Uterus (tissue), 3 donors: ENCODE measurements at regions not wholly inside any gene's neighbourhood (a gene's known extent, or its start where the extent isn't known, plus 50 kb on each side); places are given as distances from the start of the nearest gene placed in this dataset.

ENCODE experiments used
- DNase-seq, 2 donors: peaks; one replicate each; pipeline ENCODE4 v3.0.0-alpha.2; 2019 to 2020
- H3K27ac ChIP-seq, 2 donors: fragments of 200-600 bp; sonication (generic); 1 replicate in 1 of 2; 2 replicates in 1 of 2; pipeline ENCODE4 v1.5.1; 2016 to 2018
- H3K27me3 ChIP-seq, 2 donors: fragments of 200-600 bp; sonication (generic); one replicate each; pipeline ENCODE4 v1.5.1; 2018 to 2019; ENCODE audit warnings: control low read depth in 1 of 2
- H3K36me3 ChIP-seq, 2 donors: fragments of 200-600 bp; sonication (generic); one replicate each; pipeline ENCODE4 v1.5.1; 2019; ENCODE audit warnings: control low read depth in 1 of 2
- H3K4me1 ChIP-seq, 2 donors: fragments of 200-600 bp; sonication (generic); one replicate each; pipeline ENCODE4 v1.5.1; 2018 to 2019; ENCODE audit warnings: control low read depth in 1 of 2
- H3K4me3 ChIP-seq, 2 donors: fragments of 200-600 bp; sonication (generic); 1 replicate in 1 of 2; 2 replicates in 1 of 2; pipeline ENCODE4 v1.5.1; 2018 to 2019; ENCODE audit warnings: mild to moderate bottlenecking in 1 of 2
- H3K9me3 ChIP-seq, 2 donors: fragments of 200-600 bp; sonication (generic); one replicate each; pipeline ENCODE4 v1.5.1; 2019; ENCODE audit warnings: control low read depth in 1 of 2
- CTCF ChIP-seq, 4 experiments: fragments of 200-600 bp in 2 of 4; fragments of 450-650 bp in 2 of 4; sonication (generic) in 2 of 4; IDR thresholded peaks; one replicate each; pipeline ENCODE4 v1.5.1; 2016 to 2019; ENCODE audit warnings: antibody characterized with exemption in 4 of 4, mild to moderate bottlenecking in 2 of 4, moderate library complexity in 1 of 4
- POLR2A ChIP-seq, 2 donors: fragments of 450-650 bp; IDR thresholded peaks; one replicate each; pipeline ENCODE4 v1.6.1; 2016; ENCODE audit warnings: antibody characterized with exemption in 2 of 2, mild to moderate bottlenecking in 1 of 2, moderate library complexity in 1 of 2
- intact Hi-C: fragments of 100-400 bp; cut with DNase I; formaldehyde crosslinking; loops from one replicate; pipeline ENCODE4 v1.15.1; 2023; ENCODE audit warnings: low total_unique reads
- donor health status: DM: yes; HTN: yes; CAD: no.

GRCh38 chr4:181470306-181470705, 772.9 kb upstream of the TENM3 start:
- Histone ChIP-seq H3K36me3 (no peaks in the 10 kb centered on the region), H3K27ac (no peak overlapping the region), H3K4me3 (no peak overlapping the region), H3K9me3 (no peaks in the 10 kb centered on the region), H3K4me1 (no peaks in the 10 kb centered on the region), H3K27me3 (no peaks in the 10 kb centered on the region)
- intact Hi-C loops, result no loop called here
- DNase-seq, result no peak
- no peak for TF ChIP-seq POLR2A (IDR thresholded peaks at IDR 0.05)

GRCh38 chr4:181475359-181475758, 767.8 kb upstream of the TENM3 start:
- Histone ChIP-seq H3K4me3 (no peak overlapping the region), H3K27me3 (no peaks in the 10 kb centered on the region), H3K36me3 (no peaks in the 10 kb centered on the region), H3K4me1 (no peaks in the 10 kb centered on the region), H3K27ac (no peak overlapping the region), H3K9me3 (no peaks in the 10 kb centered on the region)
- TF ChIP-seq POLR2A (IDR thresholded peaks at IDR 0.05) (no peak), CTCF (IDR thresholded peaks at IDR 0.05) (no peak)
- intact Hi-C loops, result no loop called here
- DNase-seq, result no peak

- H3K4me3 ChIP-seq, result no peak overlapping the region
- no peak overlapping the region for H3K27ac ChIP-seq
- H3K27me3 ChIP-seq, result no peaks in the 10 kb centered on the region
- TF ChIP-seq POLR2A (IDR thresholded peaks at IDR 0.05), result no peak
- no peak for TF ChIP-seq CTCF (IDR thresholded peaks at IDR 0.05)
- H3K9me3 ChIP-seq, result no peaks in the 10 kb centered on the region
- no peaks in the 10 kb centered on the region for H3K36me3 ChIP-seq
- H3K4me1 ChIP-seq, result no peaks in the 10 kb centered on the region
- DNase-seq, result no peak
- intact Hi-C loops, result no loop called here
These were observed 767.3 kb upstream of the TENM3 start for GRCh38 chr4:181475781-181476507.

- no peak for DNase-seq
- no peak overlapping the region for H3K4me3 ChIP-seq
- H3K4me1 ChIP-seq, result no peaks in the 10 kb centered on the region
- H3K27ac ChIP-seq, result no peak overlapping the region
- no peaks in the 10 kb centered on the region for H3K27me3 ChIP-seq
- no peaks in the 10 kb centered on the region for H3K36me3 ChIP-seq
- intact Hi-C loops, result no loop called here
- no peak for TF ChIP-seq POLR2A (IDR thresholded peaks at IDR 0.05)
- TF ChIP-seq CTCF (IDR thresholded peaks at IDR 0.05), result no peak
- no peaks in the 10 kb centered on the region for H3K9me3 ChIP-seq
These were observed 766.7 kb upstream of the TENM3 start for GRCh38 chr4:181476508-181476890.

- Histone ChIP-seq H3K27ac (no peak overlapping the region), H3K9me3 (no peaks in the 10 kb centered on the region), H3K27me3 (no peaks in the 10 kb centered on the region), H3K4me3 (no peak overlapping the region), H3K4me1 (no peaks in the 10 kb centered on the region), H3K36me3 (no peaks in the 10 kb centered on the region)
- no peak for TF ChIP-seq CTCF (IDR thresholded peaks at IDR 0.05)
- no peak for TF ChIP-seq POLR2A (IDR thresholded peaks at IDR 0.05)
- intact Hi-C loops, result no loop called here
- DNase-seq, result no peak
These were observed 765.6 kb upstream of the TENM3 start for GRCh38 chr4:181477591-181477990.

GRCh38 chr4:181478656-181479055, 764.5 kb upstream of the TENM3 start:
- Histone ChIP-seq H3K27me3 (no peaks in the 10 kb centered on the region), H3K4me3 (no peak overlapping the region), H3K4me1 (no peaks in the 10 kb centered on the region), H3K27ac (no peak overlapping the region), H3K36me3 (no peaks in the 10 kb centered on the region), H3K9me3 (no peaks in the 10 kb centered on the region)
- no peak for DNase-seq
- TF ChIP-seq POLR2A (IDR thresholded peaks at IDR 0.05) (no peak), CTCF (IDR thresholded peaks at IDR 0.05) (no peak)
- intact Hi-C loops, result no loop called here
